AG04450 (cell line): ENCODE measurements at regions not wholly inside any gene's neighbourhood (a gene's known extent, or its start where the extent isn't known, plus 50 kb on each side); places are given as distances from the start of the nearest gene placed in this dataset.

Experiments
- CTCF ChIA-PET: fragments of 300-600, 350-600 bp; formaldehyde crosslinking; extraction: SDS; loops from one replicate; lab custom pipeline; 2022; ENCODE audit warnings: antibody characterized with exemption, inconsistent platforms; lab: Charles Lee
- POLR2A ChIA-PET: fragments of 350-600 bp; formaldehyde crosslinking; extraction: SDS; loops from one replicate; lab custom pipeline; 2021; ENCODE audit warnings: antibody characterized with exemption, inconsistent platforms; lab: Yijun Ruan, JAX
- DNase-seq: peaks from one replicate; pipeline ENCODE4 v3.0.0-alpha.2; 2011; ENCODE audit warnings: low read depth, low spot score
- H3K27ac ChIP-seq: one replicate; pipeline ENCODE4 v1.5.1; 2012; ENCODE audit warnings: low read depth, low read length, control low read depth
- H3K27me3 ChIP-seq: one replicate; pipeline ENCODE4 v1.6.0; 2012; ENCODE audit warnings: low read length; ENCODE audit not compliant: control insufficient read depth, insufficient read depth
- H3K4me3 ChIP-seq: 2 replicates; pipeline ENCODE4 v1.5.1; 2011; ENCODE audit warnings: mild to moderate bottlenecking, low read depth, low read length, control low read depth
- H3K9me3 ChIP-seq: 2 replicates; pipeline ENCODE4 v1.5.1; 2012; ENCODE audit warnings: low read length; ENCODE audit not compliant: control insufficient read depth, insufficient read depth
- TF ChIP-seq, protein P1 (sequence below): IDR thresholded peaks from 2 replicates; pipeline ENCODE4 v1.5.1; 2011; ENCODE audit warnings: low read depth, low read length, control low read depth, inconsistent platforms

DNA sequence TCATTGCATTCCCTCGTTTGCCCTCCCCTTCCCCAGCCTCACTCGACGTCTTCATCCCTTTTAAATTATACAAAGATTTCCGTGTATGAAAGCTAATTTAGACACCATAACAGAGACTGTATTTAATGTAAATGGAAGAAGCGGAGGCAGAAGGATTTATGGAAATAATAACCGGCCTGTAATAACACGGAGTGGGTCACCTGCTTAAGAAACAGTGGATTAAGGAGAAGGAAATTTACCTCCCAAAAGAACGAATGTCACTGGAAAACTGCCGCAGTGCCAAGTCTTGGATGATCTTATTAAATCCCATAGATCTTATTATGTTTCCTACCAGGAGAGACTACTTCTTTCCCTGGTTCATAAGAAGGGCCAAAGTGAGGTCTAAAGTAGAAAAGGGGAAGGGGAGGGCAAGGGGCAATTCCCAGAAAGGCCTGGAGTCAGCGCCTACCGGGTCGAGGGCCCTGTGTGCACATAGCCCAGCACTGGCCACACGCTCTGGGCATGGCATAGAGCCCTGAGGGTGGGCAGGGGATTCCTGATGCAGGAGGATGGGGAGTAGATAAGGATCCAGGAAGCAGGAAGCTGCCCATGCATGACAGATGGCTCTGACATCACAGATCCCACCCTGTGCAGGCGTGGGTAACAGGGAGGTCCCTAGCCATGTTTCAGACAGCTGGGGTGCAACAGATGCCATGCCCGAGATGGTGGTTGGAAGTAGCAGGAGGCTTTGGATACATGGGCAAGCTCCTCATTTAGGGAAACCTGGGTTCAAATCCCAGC lies 56.2 kb upstream of the RPL38 start:
- Histone ChIP-seq H3K27ac (no peak overlapping the region), H3K27me3 (no peaks in the 10 kb centered on the region), H3K9me3 (peaks cover 20% of the 10 kb centered on the region), H3K4me3 (no peak overlapping the region)
- POLR2A ChIA-PET: no interaction called here
- CTCF ChIA-PET: no interaction called here
- TF ChIP-seq, protein P1, sequence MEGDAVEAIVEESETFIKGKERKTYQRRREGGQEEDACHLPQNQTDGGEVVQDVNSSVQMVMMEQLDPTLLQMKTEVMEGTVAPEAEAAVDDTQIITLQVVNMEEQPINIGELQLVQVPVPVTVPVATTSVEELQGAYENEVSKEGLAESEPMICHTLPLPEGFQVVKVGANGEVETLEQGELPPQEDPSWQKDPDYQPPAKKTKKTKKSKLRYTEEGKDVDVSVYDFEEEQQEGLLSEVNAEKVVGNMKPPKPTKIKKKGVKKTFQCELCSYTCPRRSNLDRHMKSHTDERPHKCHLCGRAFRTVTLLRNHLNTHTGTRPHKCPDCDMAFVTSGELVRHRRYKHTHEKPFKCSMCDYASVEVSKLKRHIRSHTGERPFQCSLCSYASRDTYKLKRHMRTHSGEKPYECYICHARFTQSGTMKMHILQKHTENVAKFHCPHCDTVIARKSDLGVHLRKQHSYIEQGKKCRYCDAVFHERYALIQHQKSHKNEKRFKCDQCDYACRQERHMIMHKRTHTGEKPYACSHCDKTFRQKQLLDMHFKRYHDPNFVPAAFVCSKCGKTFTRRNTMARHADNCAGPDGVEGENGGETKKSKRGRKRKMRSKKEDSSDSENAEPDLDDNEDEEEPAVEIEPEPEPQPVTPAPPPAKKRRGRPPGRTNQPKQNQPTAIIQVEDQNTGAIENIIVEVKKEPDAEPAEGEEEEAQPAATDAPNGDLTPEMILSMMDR: no peak
- no peak for DNase-seq

DNA sequence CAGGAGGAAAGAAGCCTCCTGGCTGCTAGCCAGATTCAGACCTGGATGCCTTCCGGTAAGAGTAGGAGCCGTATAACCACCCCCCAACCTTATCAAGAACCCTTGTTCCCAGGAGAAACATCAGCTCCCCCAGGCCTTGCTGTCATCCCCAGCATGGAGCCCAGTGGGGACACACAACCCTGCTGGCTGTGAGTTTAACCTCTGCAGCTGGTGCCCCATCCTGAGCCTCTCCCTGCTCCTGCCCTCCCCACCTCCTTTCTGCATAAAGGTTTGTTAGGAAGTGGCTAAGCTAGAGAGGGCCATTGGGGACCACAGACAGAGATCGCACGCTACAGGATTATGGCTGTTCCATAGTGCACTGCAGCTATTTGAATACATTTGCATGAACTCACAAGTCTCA lies 55.5 kb upstream of the RPL38 start:
- CTCF ChIA-PET: no interaction called here
- TF ChIP-seq, protein P1: no peak
- H3K4me3 ChIP-seq: no peak overlapping the region
- H3K9me3 ChIP-seq: peaks cover 25% of the 10 kb centered on the region
- no peak for DNase-seq
- POLR2A ChIA-PET: no interaction called here
- H3K27ac ChIP-seq: no peak overlapping the region
- H3K27me3 ChIP-seq: no peaks in the 10 kb centered on the region

DNA sequence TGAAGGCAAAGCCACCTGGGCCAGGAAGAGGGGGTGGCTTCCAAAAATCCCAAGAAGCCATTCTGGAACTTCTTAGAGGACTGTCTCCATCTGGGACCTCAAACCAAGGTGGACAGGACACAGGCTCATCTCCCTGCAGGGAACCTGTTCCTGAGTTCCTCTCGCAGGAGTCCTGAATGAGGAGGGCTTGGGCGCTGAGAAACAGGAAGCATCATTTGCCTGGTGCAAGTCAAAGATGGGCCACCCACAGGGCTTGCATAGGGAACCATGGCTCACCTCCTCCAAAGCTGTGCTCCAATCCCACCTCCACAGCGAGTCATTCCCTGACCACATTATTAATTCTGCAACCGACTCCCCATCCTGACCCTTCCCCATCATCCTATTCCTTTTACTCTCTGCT lies 55.0 kb upstream of the RPL38 start:
- CTCF ChIA-PET: no interaction called here

DNA sequence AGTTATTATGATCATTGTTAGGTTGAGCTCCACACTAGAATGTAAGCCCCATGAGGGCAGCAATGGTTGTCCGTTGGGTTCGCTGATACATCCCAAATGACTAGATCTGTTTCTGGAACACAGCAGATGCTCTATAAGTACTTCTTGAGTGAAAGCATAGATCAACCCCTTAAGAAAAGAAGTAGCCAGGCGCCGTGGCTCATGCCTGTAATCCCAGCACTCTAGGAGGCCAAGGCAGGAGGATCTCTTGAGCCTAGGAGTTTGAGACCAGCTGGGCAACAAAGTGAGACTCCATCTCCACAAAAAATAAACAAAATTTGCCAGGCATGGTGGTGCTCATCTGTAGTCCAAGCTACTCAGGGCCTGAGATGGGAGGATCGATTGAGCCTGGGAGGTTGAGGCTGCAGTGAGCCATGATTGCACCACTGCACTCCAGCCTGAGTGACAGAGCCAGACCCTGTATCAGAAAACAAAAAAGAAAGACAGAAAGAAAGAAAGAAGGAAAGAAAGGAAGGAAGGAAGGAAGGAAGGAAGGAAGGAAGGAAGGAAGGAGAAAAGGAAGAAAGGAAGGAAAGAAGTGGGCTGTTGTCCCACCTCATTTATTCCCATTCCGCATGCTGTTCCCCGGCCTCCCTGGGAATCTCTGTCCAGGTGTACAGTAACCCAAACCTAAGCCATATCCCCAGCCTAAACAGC lies 54.4 kb upstream of the RPL38 start:
- TF ChIP-seq, protein P1: no peak
- peaks cover 25% of the 10 kb centered on the region for H3K9me3 ChIP-seq
- ChIA-PET CTCF (no interaction called here), POLR2A (no interaction called here)
- no peak overlapping the region for H3K4me3 ChIP-seq
- no peak overlapping the region for H3K27ac ChIP-seq
- H3K27me3 ChIP-seq: no peaks in the 10 kb centered on the region
- no peak for DNase-seq

More for the DNA sequence above, 55.0 kb upstream of the RPL38 start:
- H3K27ac ChIP-seq: no peak overlapping the region
- DNase-seq: no peak
- H3K4me3 ChIP-seq: no peak overlapping the region
- TF ChIP-seq, protein P1: no peak
- H3K9me3 ChIP-seq: peaks cover 25% of the 10 kb centered on the region
- H3K27me3 ChIP-seq: no peaks in the 10 kb centered on the region
- POLR2A ChIA-PET: no interaction called here
